ENCODE measurements at regions not wholly inside any gene's neighbourhood (a gene's known extent, or its start where the extent isn't known, plus 50 kb on each side); places are given as distances from the start of the nearest gene placed in this dataset.

GRCh38 chr4:33882246-33882990 is 2361.9 kb downstream of the ARAP2 start:
- no peak for DNase-seq
- Histone ChIP-seq H3K23ac (ENCODE audit: insufficient read length, low read depth, low read length) (no peak overlapping the region), H3K4ac (ENCODE audit: low read depth, low read length) (no peak overlapping the region), H3K27ac (ENCODE audit: insufficient read length, low read depth, low read length) (no peak overlapping the region), H3K4me2 (ENCODE audit: insufficient read depth, insufficient read length, low read length) (no peak overlapping the region), H3K4me1 (ENCODE audit: insufficient read depth, low read length) (peaks cover 2% of the 10 kb centered on the region; the same call in 1 of the 2 replicates), H3K79me1 (ENCODE audit: insufficient read depth, low read depth, low read length, poor library complexity, severe bottlenecking) (no peaks in the 10 kb centered on the region), H3K9ac (ENCODE audit: extremely low read depth, insufficient read length, low read length) (no peak overlapping the region), H2BK120ac (ENCODE audit: low read depth, low read length, poor library complexity, severe bottlenecking) (no peak overlapping the region), H2AK5ac (ENCODE audit: insufficient read length, low read length) (no peak overlapping the region), H3K27me3 (ENCODE audit: insufficient read depth, low read length) (no peaks in the 10 kb centered on the region), H2AFZ (ENCODE audit: low read length) (no peak overlapping the region), H4K91ac (ENCODE audit: insufficient read length, low read depth, low read length) (no peak overlapping the region), H3K14ac (ENCODE audit: insufficient read depth, low read length) (no peak overlapping the region), H2BK5ac (ENCODE audit: insufficient read length, low read length) (no peak overlapping the region), H3K23me2 (ENCODE audit: insufficient read length, low read depth, low read length, poor library complexity, severe bottlenecking) (no peaks in the 10 kb centered on the region), H3T11ph (ENCODE audit: low read length) (no peak overlapping the region), H3K79me2 (ENCODE audit: insufficient read depth, low read length) (no peaks in the 10 kb centered on the region), H4K8ac (replicated peaks; ENCODE audit: insufficient read length, low read depth, low read length) (no peak overlapping the region), H4K20me1 (ENCODE audit: control insufficient read depth, insufficient read depth, insufficient read length) (no peaks in the 10 kb centered on the region), H4K5ac (ENCODE audit: insufficient read length, low read depth, low read length) (no peak overlapping the region), H3K56ac (ENCODE audit: insufficient read length, low read depth, low read length) (no peak overlapping the region), H3K18ac (ENCODE audit: insufficient read length, low read depth, low read length) (no peak overlapping the region), H3K9me3 (ENCODE audit: control insufficient read depth, low read depth, low read length) (no peaks in the 10 kb centered on the region), H2BK12ac (ENCODE audit: insufficient read length, low read depth, low read length) (no peak overlapping the region), H2BK20ac (ENCODE audit: low read depth, low read length, poor library complexity, severe bottlenecking) (no peak overlapping the region), H2BK15ac (ENCODE audit: low read depth, low read length) (no peak overlapping the region)
- WGBS (ENCODE audit: extremely low coverage, insufficient read length, low lambda C conversion rate) = no CpG with 5 or more reads among the region's 4 CpGs
- TF ChIP-seq CTCF (conservative IDR thresholded peaks at IDR 0.05) = no peak
- H3K27me3 Mint-ChIP-seq (ENCODE audit: low read depth) = no peaks in the 10 kb centered on the region
- H3K27ac Mint-ChIP-seq = no peak overlapping the region
- H3K9me3 Mint-ChIP-seq = no peaks in the 10 kb centered on the region; a peak in 1 of 5 replicates
- H3K4me3 Mint-ChIP-seq = no peak overlapping the region
- no peaks in the 10 kb centered on the region for H3K36me3 Mint-ChIP-seq (ENCODE audit: insufficient read depth in 1 of 3, low read depth in 3 of 3)
- peaks cover 0 to 5% of the 10 kb centered on the region in 2 experiments; a peak in 2 of 4 replicates for H3K4me1 Mint-ChIP-seq

Data from H9 (cell line).